D721Med (cell line): ENCODE measurements at regions not wholly inside any gene's neighbourhood (a gene's known extent, or its start where the extent isn't known, plus 50 kb on each side); places are given as distances from the start of the nearest gene placed in this dataset.
"Not testable (repeated sequence)": the region's sequence is repeated elsewhere in the genome, so short reads cannot be mapped to it uniquely, and the experiment has no call there.

Experiments
- DNase-seq: peaks from one replicate; pipeline ENCODE4 v3.0.0; 2011; ENCODE audit warnings: low spot score; ENCODE audit not compliant: insufficient read length
- FAIRE-seq: peaks from 2 replicates; lab custom pipeline; 2011; peaks lifted over from hg19 to GRCh38; lab: Jason Lieb, UNC
- CTCF ChIP-seq: IDR thresholded peaks from 2 replicates; pipeline ENCODE4 v1.5.1; 2012; ENCODE audit warnings: mild to moderate bottlenecking, control low read depth; ENCODE audit not compliant: insufficient read depth; ENCODE audit errors: missing control alignments

- no peak for TF ChIP-seq CTCF
- FAIRE-seq (no peak), DNase-seq (no peak)
Measured at GRCh38 chr12:124378926-124379325, 84.0 kb downstream of the RFLNA start.

- no peak for FAIRE-seq
- no peak for TF ChIP-seq CTCF
- no peak for DNase-seq
Measured at GRCh38 chr12:124377981-124378509, 83.2 kb downstream of the RFLNA start.

GRCh38 chr12:124376435-124376834 is 81.5 kb downstream of the RFLNA start:
- DNase-seq, result no peak
- FAIRE-seq, result no peak

GRCh38 chr12:124375789-124376175 is 80.9 kb downstream of the RFLNA start:
- TF ChIP-seq CTCF, result no peak
- DNase-seq (no peak), FAIRE-seq (no peak)

More at GRCh38 chr12:124376435-124376834, 81.5 kb downstream of the RFLNA start:
- no peak for TF ChIP-seq CTCF

GRCh38 chr12:124375141-124375788 is 80.4 kb downstream of the RFLNA start:
- DNase-seq (no peak), FAIRE-seq (no peak)
- TF ChIP-seq CTCF, result no peak

- TF ChIP-seq CTCF, result no peak
- FAIRE-seq, result no peak
- no peak for DNase-seq
Measured at GRCh38 chr12:124374567-124374966, 79.7 kb downstream of the RFLNA start.

GRCh38 chr12:124374147-124374546 is 79.3 kb downstream of the RFLNA start:
- no peak for TF ChIP-seq CTCF
- DNase-seq (no peak), FAIRE-seq (no peak)

GRCh38 chr12:124373701-124374100 is 78.8 kb downstream of the RFLNA start:
- not testable (repeated sequence) for FAIRE-seq, DNase-seq
